SK-N-SH (cell line): ENCODE measurements at regions not wholly inside any gene's neighbourhood (a gene's known extent, or its start where the extent isn't known, plus 50 kb on each side); places are given as distances from the start of the nearest gene placed in this dataset.

ENCODE experiments used
- EP300 ChIP-seq, 2 experiments: IDR thresholded peaks; 2 replicates each; pipeline versions ENCODE4 v1.4.0 to v1.6.1; 2012; ENCODE audit warnings: borderline replicate concordance in 1 of 2, low read depth in 1 of 2, low read length in 1 of 2
- FOSL2 ChIP-seq: IDR thresholded peaks from 2 replicates; pipeline ENCODE4 v1.4.0; 2012; ENCODE audit warnings: low read depth, mild to moderate bottlenecking, moderate library complexity, borderline replicate concordance
- MXI1 ChIP-seq: IDR thresholded peaks from 2 replicates; pipeline ENCODE4 v1.6.1; 2012; ENCODE audit warnings: mild to moderate bottlenecking, low read depth, low read length, improper control_type of control experiment
- POLR2AphosphoS5 ChIP-seq: IDR thresholded peaks from 2 replicates; pipeline ENCODE4 v1.6.1; 2012; ENCODE audit warnings: low read depth, low read length
- RAD21 ChIP-seq: IDR thresholded peaks from 2 replicates; pipeline ENCODE4 v1.6.1; 2012; ENCODE audit warnings: mild to moderate bottlenecking, low read length
- RXRA ChIP-seq: IDR thresholded peaks from 2 replicates; pipeline ENCODE4 v1.4.0; 2012; ENCODE audit warnings: low read depth, mild to moderate bottlenecking, borderline replicate concordance
- SIN3A ChIP-seq: IDR thresholded peaks from 2 replicates; pipeline ENCODE4 v1.6.1; 2012; ENCODE audit warnings: low read depth, mild to moderate bottlenecking, low read length, moderate library complexity, borderline replicate concordance
- TAF1 ChIP-seq: IDR thresholded peaks from 2 replicates; pipeline ENCODE4 v1.6.1; 2012; ENCODE audit warnings: low read depth, mild to moderate bottlenecking, low read length, moderate library complexity, borderline replicate concordance
- TCF12 ChIP-seq: IDR thresholded peaks from 2 replicates; pipeline ENCODE4 v1.4.0; 2012
- TEAD4 ChIP-seq: IDR thresholded peaks from 2 replicates; pipeline ENCODE4 v1.4.0; 2012; ENCODE audit warnings: mild to moderate bottlenecking, borderline replicate concordance; ENCODE audit not compliant: insufficient read depth
- YY1 ChIP-seq: IDR thresholded peaks from 2 replicates; pipeline ENCODE4 v1.4.0; 2012; ENCODE audit warnings: low read depth, mild to moderate bottlenecking
- TF ChIP-seq, protein P1 (sequence below): fragments of 200-600 bp; sonication (generic); IDR thresholded peaks from 2 replicates; pipeline ENCODE4 v1.6.1; 2017; ENCODE audit warnings: antibody characterized with exemption, mild to moderate bottlenecking, moderate library complexity
- TF ChIP-seq, protein P2 (sequence below): IDR thresholded peaks from 2 replicates; pipeline ENCODE4 v1.6.1; 2012; ENCODE audit warnings: mild to moderate bottlenecking, low read depth, low read length, moderate library complexity
- TF ChIP-seq, protein P3 (sequence below): IDR thresholded peaks from 2 replicates; pipeline ENCODE4 v1.4.0; 2012; ENCODE audit warnings: low read depth

DNA sequence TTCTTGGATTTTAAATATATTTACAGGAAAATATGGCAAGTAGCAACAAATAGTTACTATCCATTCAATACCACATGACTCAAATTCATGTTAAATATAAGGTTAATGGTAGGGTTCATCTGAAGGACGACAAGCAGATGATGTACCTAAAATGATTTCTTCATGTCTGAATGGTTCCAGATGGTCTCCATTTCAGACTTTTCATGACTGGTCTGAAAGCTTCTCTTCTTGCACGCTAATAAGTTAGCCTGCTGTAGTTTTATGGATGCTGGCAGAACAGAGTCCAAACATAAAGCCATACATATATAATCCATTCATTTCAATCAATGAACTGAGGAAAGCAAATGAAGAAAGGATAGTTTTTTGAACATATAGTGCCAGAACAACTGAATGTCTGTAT is 257.0 kb upstream of the MGAT4C start:
- TF ChIP-seq TCF12 (no peak), TAF1 (no peak), POLR2AphosphoS5 (no peak), FOSL2 (no peak), RXRA (no peak), YY1 (no peak), EP300 (IDR thresholded peaks at IDR 0.05; ENCODE audit: borderline replicate concordance in 1 of 2, low read depth in 1 of 2, low read length in 1 of 2) (no peak), RAD21 (no peak), TEAD4 (no peak), MXI1 (no peak), SIN3A (no peak)
- TF ChIP-seq, protein P1, sequence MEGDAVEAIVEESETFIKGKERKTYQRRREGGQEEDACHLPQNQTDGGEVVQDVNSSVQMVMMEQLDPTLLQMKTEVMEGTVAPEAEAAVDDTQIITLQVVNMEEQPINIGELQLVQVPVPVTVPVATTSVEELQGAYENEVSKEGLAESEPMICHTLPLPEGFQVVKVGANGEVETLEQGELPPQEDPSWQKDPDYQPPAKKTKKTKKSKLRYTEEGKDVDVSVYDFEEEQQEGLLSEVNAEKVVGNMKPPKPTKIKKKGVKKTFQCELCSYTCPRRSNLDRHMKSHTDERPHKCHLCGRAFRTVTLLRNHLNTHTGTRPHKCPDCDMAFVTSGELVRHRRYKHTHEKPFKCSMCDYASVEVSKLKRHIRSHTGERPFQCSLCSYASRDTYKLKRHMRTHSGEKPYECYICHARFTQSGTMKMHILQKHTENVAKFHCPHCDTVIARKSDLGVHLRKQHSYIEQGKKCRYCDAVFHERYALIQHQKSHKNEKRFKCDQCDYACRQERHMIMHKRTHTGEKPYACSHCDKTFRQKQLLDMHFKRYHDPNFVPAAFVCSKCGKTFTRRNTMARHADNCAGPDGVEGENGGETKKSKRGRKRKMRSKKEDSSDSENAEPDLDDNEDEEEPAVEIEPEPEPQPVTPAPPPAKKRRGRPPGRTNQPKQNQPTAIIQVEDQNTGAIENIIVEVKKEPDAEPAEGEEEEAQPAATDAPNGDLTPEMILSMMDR = no peak
- TF ChIP-seq, protein P2, sequence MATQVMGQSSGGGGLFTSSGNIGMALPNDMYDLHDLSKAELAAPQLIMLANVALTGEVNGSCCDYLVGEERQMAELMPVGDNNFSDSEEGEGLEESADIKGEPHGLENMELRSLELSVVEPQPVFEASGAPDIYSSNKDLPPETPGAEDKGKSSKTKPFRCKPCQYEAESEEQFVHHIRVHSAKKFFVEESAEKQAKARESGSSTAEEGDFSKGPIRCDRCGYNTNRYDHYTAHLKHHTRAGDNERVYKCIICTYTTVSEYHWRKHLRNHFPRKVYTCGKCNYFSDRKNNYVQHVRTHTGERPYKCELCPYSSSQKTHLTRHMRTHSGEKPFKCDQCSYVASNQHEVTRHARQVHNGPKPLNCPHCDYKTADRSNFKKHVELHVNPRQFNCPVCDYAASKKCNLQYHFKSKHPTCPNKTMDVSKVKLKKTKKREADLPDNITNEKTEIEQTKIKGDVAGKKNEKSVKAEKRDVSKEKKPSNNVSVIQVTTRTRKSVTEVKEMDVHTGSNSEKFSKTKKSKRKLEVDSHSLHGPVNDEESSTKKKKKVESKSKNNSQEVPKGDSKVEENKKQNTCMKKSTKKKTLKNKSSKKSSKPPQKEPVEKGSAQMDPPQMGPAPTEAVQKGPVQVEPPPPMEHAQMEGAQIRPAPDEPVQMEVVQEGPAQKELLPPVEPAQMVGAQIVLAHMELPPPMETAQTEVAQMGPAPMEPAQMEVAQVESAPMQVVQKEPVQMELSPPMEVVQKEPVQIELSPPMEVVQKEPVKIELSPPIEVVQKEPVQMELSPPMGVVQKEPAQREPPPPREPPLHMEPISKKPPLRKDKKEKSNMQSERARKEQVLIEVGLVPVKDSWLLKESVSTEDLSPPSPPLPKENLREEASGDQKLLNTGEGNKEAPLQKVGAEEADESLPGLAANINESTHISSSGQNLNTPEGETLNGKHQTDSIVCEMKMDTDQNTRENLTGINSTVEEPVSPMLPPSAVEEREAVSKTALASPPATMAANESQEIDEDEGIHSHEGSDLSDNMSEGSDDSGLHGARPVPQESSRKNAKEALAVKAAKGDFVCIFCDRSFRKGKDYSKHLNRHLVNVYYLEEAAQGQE = no peak
- TF ChIP-seq, protein P3, sequence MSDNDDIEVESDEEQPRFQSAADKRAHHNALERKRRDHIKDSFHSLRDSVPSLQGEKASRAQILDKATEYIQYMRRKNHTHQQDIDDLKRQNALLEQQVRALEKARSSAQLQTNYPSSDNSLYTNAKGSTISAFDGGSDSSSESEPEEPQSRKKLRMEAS = no peak
